GM12865 (cell line): ENCODE measurements at regions not wholly inside any gene's neighbourhood (a gene's known extent, or its start where the extent isn't known, plus 50 kb on each side); places are given as distances from the start of the nearest gene placed in this dataset.

Experiments
- DNase-seq: peaks from one replicate; pipeline ENCODE4 v3.0.0; 2010; ENCODE audit warnings: low read depth
- H3K4me3 ChIP-seq: 2 replicates; pipeline ENCODE4 v1.5.1; 2011; ENCODE audit warnings: mild to moderate bottlenecking, low read depth, low read length, control low read depth
- TF ChIP-seq, protein P1 (sequence below): IDR thresholded peaks from 2 replicates; pipeline ENCODE4 v1.5.1; 2011; ENCODE audit warnings: low read length, control low read depth, low read depth, inconsistent platforms; ENCODE audit not compliant: insufficient read depth; ENCODE audit errors: missing control alignments

DNA sequence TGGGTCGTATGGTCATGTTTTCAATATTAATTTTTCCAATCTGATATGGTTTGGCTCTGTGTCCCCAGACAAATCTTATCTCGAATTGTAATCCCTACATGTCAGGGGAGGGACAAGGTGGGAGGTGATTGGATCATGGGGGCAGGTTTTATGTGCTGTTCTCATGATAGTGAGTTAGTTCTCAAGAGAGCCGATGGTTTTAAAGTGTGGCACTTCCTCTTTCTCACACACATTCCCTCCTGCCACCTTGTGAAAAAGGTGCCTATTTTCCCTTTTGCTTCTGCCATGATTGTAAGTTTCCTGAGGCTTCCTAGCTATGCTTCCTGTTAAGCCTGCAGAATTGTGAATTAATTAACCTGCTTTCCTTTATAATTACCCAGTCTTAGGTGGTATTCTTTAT is 309.1 kb upstream of the GRIN3A start:
- no peak overlapping the region for H3K4me3 ChIP-seq
- TF ChIP-seq, protein P1, sequence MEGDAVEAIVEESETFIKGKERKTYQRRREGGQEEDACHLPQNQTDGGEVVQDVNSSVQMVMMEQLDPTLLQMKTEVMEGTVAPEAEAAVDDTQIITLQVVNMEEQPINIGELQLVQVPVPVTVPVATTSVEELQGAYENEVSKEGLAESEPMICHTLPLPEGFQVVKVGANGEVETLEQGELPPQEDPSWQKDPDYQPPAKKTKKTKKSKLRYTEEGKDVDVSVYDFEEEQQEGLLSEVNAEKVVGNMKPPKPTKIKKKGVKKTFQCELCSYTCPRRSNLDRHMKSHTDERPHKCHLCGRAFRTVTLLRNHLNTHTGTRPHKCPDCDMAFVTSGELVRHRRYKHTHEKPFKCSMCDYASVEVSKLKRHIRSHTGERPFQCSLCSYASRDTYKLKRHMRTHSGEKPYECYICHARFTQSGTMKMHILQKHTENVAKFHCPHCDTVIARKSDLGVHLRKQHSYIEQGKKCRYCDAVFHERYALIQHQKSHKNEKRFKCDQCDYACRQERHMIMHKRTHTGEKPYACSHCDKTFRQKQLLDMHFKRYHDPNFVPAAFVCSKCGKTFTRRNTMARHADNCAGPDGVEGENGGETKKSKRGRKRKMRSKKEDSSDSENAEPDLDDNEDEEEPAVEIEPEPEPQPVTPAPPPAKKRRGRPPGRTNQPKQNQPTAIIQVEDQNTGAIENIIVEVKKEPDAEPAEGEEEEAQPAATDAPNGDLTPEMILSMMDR, result no peak
- no peak for DNase-seq

DNA sequence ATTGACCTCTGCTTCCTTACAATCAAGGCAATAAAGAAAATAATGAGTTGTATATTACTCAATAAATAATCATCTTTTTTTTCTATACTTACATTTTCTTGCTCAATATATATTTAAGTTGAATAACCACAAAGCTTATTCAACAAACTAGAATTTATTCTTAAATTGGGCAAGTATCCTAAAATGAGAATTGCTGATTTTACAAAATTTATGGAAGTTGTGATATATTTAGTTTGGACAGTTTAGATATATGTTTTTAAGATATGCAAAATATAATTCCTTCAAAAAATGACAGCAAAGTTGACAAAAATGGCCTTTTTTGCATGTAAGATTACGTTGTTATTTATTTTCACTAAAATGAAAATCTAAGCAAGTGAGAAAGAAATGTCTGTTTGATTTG is 305.7 kb upstream of the GRIN3A start:
- no peak for DNase-seq
- TF ChIP-seq, protein P1, result no peak
- no peak overlapping the region for H3K4me3 ChIP-seq

DNA sequence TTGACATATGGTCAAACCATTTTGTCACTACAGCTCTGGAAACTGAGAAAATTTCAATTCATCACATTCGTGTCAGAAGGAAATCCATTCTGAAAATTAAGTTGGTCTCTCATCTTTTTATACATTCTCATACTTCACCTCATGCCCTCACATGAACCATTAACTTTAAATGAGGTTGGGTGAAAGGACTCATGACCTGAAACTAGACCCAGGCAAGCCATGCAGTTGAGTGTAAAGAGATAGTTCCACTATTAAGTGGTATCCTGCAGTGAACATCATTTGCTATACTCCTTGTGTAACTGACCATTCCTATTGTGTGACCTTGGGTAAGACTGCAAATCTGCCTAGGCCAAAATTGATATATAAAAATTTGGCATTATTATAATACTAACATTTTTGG is 299.6 kb upstream of the GRIN3A start:
- no peak overlapping the region for H3K4me3 ChIP-seq
- DNase-seq, result no peak
- TF ChIP-seq, protein P1, result no peak

DNA sequence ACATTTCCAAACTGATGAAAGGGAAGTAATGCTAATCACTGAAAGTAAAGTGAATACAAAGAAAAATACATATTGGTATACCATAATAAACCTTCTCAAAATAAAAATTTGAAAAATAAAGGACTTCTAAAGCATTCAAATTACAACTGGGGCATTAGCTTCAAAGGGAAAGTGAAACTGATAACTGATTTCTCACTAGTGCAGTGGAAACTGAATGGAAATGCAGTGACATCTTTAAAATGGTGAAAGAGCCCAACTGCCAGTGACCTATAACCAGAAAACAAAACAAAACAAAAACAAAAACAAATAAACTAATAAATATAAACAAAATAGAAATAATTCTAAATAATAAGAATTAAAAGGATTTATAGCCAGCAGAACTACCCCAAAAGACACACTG is 297.5 kb upstream of the GRIN3A start:
- TF ChIP-seq, protein P1, result no peak
- no peak overlapping the region for H3K4me3 ChIP-seq
- DNase-seq, result no peak

DNA sequence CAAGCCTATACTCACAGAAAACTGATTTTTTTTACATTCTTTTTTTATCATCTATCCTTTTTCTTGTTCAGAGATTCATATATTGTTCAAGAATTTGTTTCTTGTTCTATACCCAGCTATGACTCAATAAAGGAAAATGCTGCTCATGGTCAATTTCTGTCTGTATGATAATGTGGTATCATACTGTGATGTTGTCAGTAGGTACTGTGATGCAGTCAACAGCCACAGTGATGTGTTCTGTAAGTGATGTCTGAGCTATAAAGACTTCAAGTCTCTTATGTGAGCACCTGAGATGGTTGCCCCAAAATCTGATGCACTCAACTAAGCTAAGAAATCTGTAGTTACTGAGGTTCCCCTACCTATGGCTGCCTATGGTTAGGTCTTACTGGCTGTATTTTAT is 294.2 kb upstream of the GRIN3A start:
- no peak for DNase-seq
- TF ChIP-seq, protein P1, result no peak
- H3K4me3 ChIP-seq, result no peak overlapping the region

DNA sequence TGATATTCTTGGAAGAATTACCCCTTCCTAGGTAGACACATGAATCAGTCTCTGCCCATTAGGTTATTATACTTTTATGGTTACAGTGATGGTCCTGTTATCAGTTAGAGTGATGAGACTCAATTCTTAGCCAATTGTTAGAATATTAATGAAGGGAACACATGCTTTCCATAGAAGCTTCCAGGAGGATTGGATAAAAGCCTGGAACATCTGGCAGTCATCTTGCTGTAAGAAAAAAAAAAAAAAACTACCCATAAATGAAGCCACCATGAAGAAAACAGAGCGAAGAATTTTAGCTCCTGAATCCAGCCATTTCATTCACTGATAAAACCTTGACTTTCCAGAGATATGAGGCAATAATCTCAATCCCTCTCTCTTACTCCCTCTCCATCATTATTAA is 262.5 kb upstream of the GRIN3A start:
- H3K4me3 ChIP-seq, result no peak overlapping the region
- TF ChIP-seq, protein P1, result no peak
- no peak for DNase-seq

DNA sequence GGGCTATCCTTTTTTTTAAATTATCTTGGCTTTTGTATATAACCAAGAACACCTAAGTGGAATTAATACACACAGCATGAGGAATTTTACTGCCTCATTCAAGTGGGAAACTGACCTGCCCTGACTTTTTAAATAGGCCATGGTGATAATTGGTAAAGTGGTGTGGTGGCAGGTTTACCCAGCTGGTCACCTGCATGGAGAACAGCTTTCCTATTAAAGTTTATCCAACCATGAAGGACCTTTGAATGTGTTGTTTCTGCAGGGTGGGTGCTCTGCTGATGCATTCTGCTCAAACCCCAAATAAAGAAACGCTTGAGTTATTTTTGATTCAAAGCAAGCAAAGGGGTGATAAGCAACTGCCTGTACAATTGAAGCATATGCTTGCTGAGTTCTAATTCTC is 261.0 kb upstream of the GRIN3A start:
- TF ChIP-seq, protein P1, result no peak
- no peak for DNase-seq
- no peak overlapping the region for H3K4me3 ChIP-seq
